ENCODE measurements at regions not wholly inside any gene's neighbourhood (a gene's known extent, or its start where the extent isn't known, plus 50 kb on each side); places are given as distances from the start of the nearest gene placed in this dataset.

DNA sequence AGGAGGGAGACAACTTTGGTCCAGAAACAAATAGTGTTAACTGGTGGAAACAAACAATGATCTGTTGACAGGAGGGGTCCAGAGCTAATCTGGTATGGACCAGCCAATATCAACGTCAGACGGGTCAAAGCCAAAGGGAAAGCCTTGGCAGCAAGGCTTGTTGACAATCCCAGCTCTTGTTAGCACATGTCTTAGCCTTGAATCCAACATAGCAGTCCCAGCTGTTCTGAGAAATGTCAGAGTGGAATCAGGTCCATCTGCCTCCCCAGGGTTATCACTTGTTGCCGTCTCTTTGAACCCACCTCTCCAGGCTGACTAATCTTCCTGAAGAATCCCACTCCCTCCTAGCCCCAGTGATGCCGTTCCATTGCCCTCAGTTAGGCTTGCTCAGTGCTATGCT is 404.6 kb upstream of the MCTP2 start:
- TF ChIP-seq POLR2A (IDR thresholded peaks at IDR 0.05; ENCODE audit: low read length) (no peak), GATA1 (IDR thresholded peaks at IDR 0.05; ENCODE audit: low read depth, low read length) (no peak)
- DNase-seq = no peak

DNA sequence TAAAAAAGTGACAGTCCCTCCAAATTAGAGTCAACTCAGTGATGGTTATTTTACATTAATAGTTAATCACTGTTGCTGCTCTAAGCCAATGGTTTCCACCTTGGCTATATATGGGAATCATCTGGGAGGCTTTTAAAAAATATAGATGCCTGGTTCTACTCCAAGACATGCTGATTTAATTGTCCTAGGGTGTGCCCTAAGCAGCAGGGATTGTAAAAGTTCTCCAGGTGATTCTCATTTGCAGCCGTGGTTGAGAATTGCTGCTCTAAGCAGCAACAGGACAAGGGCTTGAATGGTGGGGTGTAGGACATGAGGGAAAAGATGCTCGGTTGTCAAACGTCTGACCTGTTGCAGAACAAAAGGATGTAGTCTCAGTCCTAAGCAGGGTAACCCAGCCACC is 405.1 kb upstream of the MCTP2 start:
- no peak for TF ChIP-seq GATA1 (IDR thresholded peaks at IDR 0.05; ENCODE audit: low read depth, low read length)
- no peak for TF ChIP-seq POLR2A (IDR thresholded peaks at IDR 0.05; ENCODE audit: low read length)
- no peak for DNase-seq

DNA sequence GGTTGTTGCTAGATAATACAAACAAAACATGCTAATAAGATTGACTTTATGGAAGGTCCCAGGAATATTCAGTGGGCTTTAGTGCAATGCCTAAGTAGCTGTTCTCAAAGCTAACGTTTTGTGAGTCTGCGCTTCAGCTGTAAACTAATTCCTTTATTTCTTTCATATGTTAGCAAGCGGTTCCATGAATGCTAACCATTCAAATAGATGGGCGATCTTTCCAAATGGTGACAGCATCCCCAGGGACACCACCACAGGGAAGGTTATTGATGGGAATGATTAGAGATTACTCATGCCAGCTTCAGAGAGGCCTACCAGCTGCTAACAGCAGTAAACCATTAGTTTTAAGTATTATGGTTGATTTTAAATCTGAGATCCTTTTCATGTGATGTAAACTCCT is 405.7 kb upstream of the MCTP2 start:
- TF ChIP-seq POLR2A (IDR thresholded peaks at IDR 0.05; ENCODE audit: low read length) = no peak
- TF ChIP-seq GATA1 (IDR thresholded peaks at IDR 0.05; ENCODE audit: low read depth, low read length) = no peak

DNA sequence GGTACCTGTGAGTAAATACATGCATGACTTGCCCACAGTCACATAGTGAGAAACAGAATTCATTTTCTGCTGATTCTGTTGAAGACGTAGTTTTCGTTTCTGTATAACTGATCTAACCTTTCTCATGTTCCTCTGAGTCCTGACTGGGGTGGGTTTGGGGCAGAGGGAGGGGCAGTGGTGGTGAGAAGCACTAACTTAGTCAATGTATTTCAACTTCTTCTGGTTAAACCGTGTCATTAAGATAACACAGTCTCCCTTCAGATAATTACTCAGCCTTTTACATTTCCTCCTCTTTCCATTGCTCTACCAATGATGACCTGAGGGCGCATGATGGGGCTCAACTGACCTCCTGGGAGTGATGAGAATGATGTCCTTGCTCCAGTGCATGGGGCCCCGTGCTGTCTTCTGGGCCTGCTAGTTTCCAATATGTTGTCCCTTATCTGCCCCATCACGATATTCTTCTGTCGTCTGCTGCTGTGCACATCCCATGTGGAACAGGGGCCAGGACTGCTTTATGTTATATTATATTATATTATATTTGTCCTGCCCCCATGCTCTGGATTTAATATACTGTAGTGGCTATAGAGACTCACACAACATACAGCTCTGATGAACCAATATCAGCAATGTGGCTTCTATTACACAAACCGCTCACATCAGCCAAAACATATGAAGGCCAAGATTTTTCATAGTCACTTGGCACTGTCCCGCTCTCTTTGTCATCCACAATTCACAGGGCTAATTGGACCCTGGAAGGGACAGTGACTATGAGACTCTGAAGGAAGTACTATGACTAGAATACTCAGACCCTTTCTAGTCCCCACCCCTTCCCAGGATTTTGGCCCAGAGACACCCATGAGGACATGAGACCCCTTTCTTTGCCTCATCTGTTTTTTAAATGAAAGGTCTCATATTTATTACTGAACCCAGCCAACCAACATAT is 407.1 kb upstream of the MCTP2 start:
- TF ChIP-seq GATA1 (IDR thresholded peaks at IDR 0.05; ENCODE audit: low read depth, low read length) = no peak

More for the DNA sequence above, 405.7 kb upstream of the MCTP2 start:
- no peak for DNase-seq

DNA sequence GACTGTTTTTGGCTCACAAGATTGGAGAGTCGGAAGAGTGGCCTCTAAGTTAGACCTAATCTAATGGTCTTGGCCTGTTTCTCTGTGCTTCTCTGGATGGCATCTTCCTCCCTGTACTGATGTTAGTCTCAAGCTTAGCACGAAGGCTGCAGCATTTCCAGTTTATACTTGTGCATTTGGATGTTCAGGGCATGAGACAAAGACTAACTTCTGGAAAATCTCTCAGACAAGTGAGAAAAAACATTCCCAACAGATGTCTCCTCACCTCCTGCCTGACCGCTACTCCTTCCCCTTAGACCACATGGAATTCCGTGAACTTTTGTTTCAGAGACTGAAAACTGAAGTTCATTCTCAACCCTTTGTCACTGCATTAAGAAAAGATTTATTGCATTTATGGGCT is 410.8 kb upstream of the MCTP2 start:
- TF ChIP-seq POLR2A (IDR thresholded peaks at IDR 0.05; ENCODE audit: low read length) (no peak), GATA1 (IDR thresholded peaks at IDR 0.05; ENCODE audit: low read depth, low read length) (no peak)

More for the DNA sequence above, 407.1 kb upstream of the MCTP2 start:
- no peak for DNase-seq

DNA sequence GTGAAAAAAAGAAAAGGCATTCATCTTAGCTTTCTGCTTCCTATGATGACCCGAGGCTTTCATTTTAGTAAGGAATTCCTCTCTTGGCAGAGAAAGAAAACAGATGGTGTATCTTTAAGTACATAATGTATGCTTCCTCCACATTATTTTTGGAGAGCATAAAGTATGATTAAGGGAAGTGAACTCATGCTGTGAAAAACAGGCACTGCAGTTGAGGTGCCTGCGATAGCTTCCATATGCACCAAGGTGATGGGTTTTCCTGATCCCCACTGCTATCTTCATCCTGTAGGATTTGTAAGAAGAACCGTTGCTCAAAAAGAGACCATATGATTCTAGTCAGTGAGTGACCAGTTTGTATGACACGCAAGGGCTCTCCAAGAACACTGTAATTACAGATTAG is 411.5 kb upstream of the MCTP2 start:
- no peak for DNase-seq
- TF ChIP-seq GATA1 (IDR thresholded peaks at IDR 0.05; ENCODE audit: low read depth, low read length) = no peak
- no peak for TF ChIP-seq POLR2A (IDR thresholded peaks at IDR 0.05; ENCODE audit: low read length)

More for the DNA sequence above, 410.8 kb upstream of the MCTP2 start:
- no peak for DNase-seq

DNA sequence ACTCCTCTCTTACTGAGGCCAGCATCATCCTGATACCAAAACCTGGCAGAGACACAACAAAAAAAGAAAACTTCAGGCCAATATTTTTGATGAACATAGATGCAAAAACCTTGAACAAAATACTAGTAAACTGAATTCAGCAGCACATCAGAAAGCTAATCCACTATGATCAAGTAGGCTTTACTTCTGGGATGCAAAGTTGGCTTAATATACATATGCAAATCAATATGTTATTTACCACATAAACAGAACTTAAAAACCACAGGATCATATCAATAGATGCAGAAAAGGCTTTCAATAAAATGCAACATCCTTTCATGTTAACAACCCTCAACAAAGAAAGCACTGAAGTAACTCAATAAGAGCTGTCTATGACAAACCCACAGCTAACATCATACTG is 414.5 kb upstream of the MCTP2 start:
- DNase-seq = no peak
- no peak for TF ChIP-seq GATA1 (IDR thresholded peaks at IDR 0.05; ENCODE audit: low read depth, low read length)
- TF ChIP-seq POLR2A (IDR thresholded peaks at IDR 0.05; ENCODE audit: low read length) = no peak

DNA sequence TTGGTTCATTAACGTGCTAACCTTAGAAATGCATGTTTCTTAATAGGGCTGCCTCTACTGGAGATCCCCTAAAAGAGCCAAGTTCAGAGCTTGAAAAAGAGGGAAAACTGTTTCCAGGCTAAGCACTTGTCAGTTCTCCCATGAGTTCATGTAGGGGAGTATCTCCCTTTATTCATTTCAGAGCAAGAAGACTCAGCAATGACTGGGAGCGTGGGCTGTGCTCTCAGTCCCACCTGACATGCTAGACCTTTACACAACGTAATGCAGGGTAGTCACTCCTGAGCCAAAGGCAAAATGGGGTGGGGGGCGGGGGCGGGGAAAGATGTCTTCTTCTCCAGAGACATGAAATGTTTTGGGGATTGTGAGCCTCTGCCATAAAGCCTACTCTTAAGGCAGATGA is 420.1 kb upstream of the MCTP2 start:
- DNase-seq = no peak
- TF ChIP-seq GATA1 (IDR thresholded peaks at IDR 0.05; ENCODE audit: low read depth, low read length) (no peak), POLR2A (IDR thresholded peaks at IDR 0.05; ENCODE audit: low read length) (no peak)

DNA sequence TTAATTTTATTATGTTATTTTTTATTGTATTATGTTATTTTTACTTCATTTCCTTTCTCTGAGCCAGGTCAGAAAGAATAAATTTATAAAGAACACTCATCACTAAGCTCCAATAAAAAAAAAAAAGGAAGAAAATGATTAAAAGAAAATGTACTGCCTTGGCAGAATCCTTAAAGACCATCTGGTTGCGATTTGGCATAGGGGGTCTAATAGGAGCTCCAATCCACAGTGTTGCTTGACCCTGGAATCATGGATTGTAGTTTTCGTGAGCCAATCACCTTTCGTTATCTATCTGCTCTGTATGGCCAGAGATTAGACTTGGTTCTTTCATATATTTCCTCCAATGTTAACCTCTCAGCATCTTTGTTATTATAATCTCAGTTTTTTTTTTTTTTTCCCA is 421.8 kb upstream of the MCTP2 start:
- DNase-seq = no peak
- TF ChIP-seq POLR2A (IDR thresholded peaks at IDR 0.05; ENCODE audit: low read length) = no peak
- no peak for TF ChIP-seq GATA1 (IDR thresholded peaks at IDR 0.05; ENCODE audit: low read depth, low read length)

DNA sequence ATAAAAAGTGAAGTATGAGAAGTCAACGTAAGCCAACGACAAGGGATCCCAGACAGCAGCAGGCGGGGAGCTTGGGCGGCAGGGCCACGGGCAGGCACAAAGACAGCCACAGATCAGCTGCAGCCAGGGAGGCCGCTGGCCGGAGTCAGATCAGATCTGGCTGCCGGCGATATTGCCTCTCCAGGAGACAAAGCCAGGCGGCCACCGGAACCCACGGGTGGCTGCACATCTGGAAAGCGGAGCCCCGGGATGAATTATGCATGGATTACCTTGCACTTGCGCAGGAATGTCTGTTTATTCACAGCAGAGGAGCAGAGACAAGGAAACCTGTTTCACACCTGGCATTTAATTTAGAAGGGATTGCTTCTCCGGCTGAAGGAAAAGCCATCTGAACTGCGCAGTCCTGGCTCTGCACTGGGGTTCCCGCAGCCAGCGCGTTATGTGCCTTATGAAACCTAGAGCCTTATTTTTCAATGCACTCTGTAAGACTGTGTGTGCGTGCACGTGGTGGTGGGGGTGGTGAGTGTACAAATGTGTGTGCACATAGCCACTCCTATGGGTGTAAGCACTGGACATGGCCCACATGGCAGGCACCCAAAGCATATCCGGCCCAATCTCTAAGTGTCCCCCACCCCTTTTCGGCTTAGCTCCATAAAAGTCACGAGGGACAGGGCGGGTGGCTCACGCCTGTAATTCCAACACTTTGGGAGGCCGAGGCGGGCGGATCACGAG is 427.8 kb upstream of the MCTP2 start:
- TF ChIP-seq POLR2A (IDR thresholded peaks at IDR 0.05; ENCODE audit: low read length) (no peak), GATA1 (IDR thresholded peaks at IDR 0.05; ENCODE audit: low read depth, low read length) (no peak)
- no peak for DNase-seq

DNA sequence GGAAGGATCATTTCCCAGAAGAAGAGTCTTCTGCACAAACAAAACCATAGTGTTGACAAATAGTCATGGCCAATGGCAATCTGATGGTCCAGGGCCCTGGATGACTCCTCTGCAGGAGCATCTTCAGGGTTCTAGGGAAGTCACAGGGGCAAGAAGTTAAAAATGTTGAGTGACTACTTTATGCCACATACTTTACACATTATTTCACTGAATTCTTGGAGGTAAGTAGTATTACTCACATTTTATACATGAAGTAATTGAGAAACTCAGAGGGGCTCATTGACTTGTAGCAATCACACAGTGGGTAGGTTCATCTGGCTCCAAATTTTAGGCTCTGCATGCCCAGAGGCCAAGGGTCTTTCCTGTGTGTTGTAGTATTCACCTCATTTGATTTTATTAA is 430.2 kb upstream of the MCTP2 start:
- no peak for DNase-seq
- no peak for TF ChIP-seq POLR2A (IDR thresholded peaks at IDR 0.05; ENCODE audit: low read length)
- TF ChIP-seq GATA1 (IDR thresholded peaks at IDR 0.05; ENCODE audit: low read depth, low read length) = no peak

DNA sequence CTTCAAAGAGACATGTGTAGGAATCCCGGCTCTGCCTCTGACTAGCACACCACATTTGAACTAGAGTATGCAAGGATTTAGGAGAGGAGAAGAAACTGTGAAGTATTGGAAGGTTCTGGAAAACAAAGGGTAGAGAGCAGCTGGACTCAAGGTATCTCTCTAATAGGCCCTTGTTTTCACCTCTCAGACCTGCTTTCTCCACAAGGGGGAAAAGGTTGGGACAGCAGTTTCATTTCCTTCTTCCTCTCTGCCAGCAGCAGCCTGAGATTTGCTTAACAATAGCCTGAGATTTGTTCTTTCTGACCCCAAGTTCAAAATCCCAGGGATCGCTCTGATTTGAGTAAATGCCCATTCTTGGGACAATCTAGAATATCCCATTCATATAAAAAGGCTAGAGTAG is 430.6 kb upstream of the MCTP2 start:
- TF ChIP-seq GATA1 (IDR thresholded peaks at IDR 0.05; ENCODE audit: low read depth, low read length) (no peak), POLR2A (IDR thresholded peaks at IDR 0.05; ENCODE audit: low read length) (no peak)
- no peak for DNase-seq

DNA sequence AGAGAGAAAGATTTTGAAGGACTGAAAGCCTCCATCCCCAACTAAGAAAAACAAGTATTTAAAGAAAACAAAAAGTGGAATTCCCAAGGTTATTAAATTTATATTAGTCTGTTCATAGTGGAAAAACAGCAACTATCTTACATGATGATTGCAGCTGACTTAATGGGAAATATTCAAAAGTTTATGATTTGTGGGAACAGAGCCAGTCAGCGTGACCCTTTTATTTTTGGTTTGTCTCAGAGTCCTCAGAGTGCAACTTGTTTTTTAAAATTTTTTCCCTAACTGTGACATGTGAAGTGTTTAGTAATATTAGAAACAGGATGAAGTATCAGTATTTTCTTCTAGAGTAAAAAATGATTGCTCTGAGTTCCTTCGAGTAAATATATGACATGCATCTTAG is 441.9 kb upstream of the MCTP2 start:
- no peak for TF ChIP-seq GATA1 (IDR thresholded peaks at IDR 0.05; ENCODE audit: low read depth, low read length)
- TF ChIP-seq POLR2A (IDR thresholded peaks at IDR 0.05; ENCODE audit: low read length) = no peak
- DNase-seq = no peak

DNA sequence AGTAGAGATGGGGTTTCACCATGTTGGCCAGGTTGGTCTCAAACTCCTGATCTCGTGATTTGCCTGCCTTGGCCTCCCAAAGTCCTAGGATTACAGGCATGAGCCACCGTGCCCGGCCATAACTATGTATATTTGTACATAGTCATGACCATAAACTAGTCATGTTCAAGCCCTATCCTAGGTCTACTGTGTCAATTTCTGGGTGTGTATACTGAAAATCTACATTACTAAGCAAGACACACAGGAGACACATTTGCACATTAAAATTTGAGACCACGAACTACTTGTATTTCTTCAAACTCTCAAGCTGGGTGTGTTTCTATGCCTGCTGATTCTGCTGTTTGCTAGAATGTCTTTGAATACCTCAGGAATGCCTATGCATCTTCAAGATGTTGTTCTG is 451.3 kb upstream of the MCTP2 start:
- DNase-seq = no peak
- TF ChIP-seq POLR2A (IDR thresholded peaks at IDR 0.05; ENCODE audit: low read length) (no peak), GATA1 (IDR thresholded peaks at IDR 0.05; ENCODE audit: low read depth, low read length) (no peak)

DNA sequence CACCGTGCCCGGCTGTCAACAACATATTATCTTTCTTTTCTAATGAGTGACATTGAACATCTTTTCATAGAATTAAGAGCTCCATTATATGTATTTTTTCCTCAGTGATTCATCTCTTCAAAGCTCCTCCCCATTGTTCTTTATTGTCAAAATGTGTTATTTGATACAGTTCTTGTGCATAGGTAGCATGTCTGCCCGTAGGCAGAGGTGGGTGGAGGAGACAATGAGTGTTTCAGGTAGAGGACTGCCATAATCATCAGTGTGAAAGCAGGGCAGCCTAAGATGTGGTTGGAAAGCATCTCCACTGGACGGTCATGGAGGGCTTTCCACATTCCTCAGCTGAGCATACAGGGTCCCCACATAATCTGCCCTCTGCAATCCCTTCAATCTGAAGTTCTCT is 452.0 kb upstream of the MCTP2 start:
- no peak for DNase-seq
- TF ChIP-seq POLR2A (IDR thresholded peaks at IDR 0.05; ENCODE audit: low read length) (no peak), GATA1 (IDR thresholded peaks at IDR 0.05; ENCODE audit: low read depth, low read length) (no peak)

Data from erythroblast (primary cell).